ENCODE measurements at regions not wholly inside any gene's neighbourhood (a gene's known extent, or its start where the extent isn't known, plus 50 kb on each side); places are given as distances from the start of the nearest gene placed in this dataset.

DNA sequence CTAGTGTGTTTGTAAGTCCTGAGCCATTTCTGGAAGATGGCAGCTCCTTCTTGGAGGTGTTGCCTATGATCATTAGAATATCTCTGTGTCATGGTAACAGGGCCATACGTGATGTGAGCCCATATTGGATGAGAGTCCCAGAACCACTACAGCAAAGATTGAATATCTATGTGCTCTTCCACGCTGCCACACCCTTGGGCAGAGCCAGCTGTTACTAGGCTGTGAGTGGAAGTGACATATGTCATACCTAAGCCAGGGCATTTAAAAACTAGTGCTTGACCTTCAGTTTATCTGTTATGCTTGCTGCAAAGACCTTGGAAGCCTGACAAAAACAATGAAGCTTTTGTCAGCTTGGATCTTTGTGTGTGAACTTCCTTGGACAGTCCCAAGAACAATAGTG lies 495.1 kb upstream of the CCDC196 start:
- TF ChIP-seq, protein P1, sequence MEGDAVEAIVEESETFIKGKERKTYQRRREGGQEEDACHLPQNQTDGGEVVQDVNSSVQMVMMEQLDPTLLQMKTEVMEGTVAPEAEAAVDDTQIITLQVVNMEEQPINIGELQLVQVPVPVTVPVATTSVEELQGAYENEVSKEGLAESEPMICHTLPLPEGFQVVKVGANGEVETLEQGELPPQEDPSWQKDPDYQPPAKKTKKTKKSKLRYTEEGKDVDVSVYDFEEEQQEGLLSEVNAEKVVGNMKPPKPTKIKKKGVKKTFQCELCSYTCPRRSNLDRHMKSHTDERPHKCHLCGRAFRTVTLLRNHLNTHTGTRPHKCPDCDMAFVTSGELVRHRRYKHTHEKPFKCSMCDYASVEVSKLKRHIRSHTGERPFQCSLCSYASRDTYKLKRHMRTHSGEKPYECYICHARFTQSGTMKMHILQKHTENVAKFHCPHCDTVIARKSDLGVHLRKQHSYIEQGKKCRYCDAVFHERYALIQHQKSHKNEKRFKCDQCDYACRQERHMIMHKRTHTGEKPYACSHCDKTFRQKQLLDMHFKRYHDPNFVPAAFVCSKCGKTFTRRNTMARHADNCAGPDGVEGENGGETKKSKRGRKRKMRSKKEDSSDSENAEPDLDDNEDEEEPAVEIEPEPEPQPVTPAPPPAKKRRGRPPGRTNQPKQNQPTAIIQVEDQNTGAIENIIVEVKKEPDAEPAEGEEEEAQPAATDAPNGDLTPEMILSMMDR (conservative IDR thresholded peaks at IDR 0.05): no peak
- TF ChIP-seq ZFX (IDR thresholded peaks at IDR 0.05): no peak
